SH-SY5Y (cell line): ENCODE measurements at regions not wholly inside any gene's neighbourhood (a gene's known extent, or its start where the extent isn't known, plus 50 kb on each side); places are given as distances from the start of the nearest gene placed in this dataset.

Experiments
- GATA2 ChIP-seq: IDR thresholded peaks from 2 replicates; pipeline ENCODE4 v1.6.1; 2011; ENCODE audit warnings: mild to moderate bottlenecking, low read depth, low read length
- GATA3 ChIP-seq: IDR thresholded peaks from 2 replicates; pipeline ENCODE4 v1.6.1; 2011; ENCODE audit warnings: low read depth, mild to moderate bottlenecking, low read length, moderate library complexity

- no peak for TF ChIP-seq GATA3
- TF ChIP-seq GATA2: no peak
Observed at GRCh38 chr2:40591774-40592173, 139.9 kb upstream of the SLC8A1 start.
